Duodenal mucosa (tissue), 2 donors: ENCODE measurements at regions not wholly inside any gene's neighbourhood (a gene's known extent, or its start where the extent isn't known, plus 50 kb on each side); places are given as distances from the start of the nearest gene placed in this dataset.

ENCODE experiments used
- H3K27ac ChIP-seq: one replicate; pipeline ENCODE4 v1.7.0; 2013; ENCODE audit warnings: low read depth, low read length
- H3K27me3 ChIP-seq, 2 donors: one replicate each; pipeline ENCODE4 v1.7.0; 2013; ENCODE audit warnings: low read length in 2 of 2, control low read depth in 1 of 2; ENCODE audit not compliant: insufficient read depth in 2 of 2, control insufficient read depth in 1 of 2
- H3K36me3 ChIP-seq, 2 donors: one replicate each; pipeline ENCODE4 v1.7.0; 2013; ENCODE audit warnings: low read length in 2 of 2, control low read depth in 1 of 2; ENCODE audit not compliant: insufficient read depth in 2 of 2, control insufficient read depth in 1 of 2
- H3K4me1 ChIP-seq, 2 donors: one replicate each; pipeline ENCODE4 v1.7.0; 2013; ENCODE audit warnings: low read length in 2 of 2, control low read depth in 1 of 2; ENCODE audit not compliant: insufficient read depth in 2 of 2, control insufficient read depth in 1 of 2
- H3K4me3 ChIP-seq, 2 donors: one replicate each; pipeline ENCODE4 v1.7.0; 2013; ENCODE audit warnings: low read length in 2 of 2, low read depth in 1 of 2
- H3K9ac ChIP-seq, 2 donors: one replicate each; pipeline ENCODE4 v1.7.0; 2013; ENCODE audit warnings: low read length in 2 of 2, low read depth in 1 of 2
- H3K9me3 ChIP-seq, 2 donors: one replicate each; pipeline ENCODE4 v1.7.0; 2013; ENCODE audit warnings: low read length in 2 of 2, control low read depth in 1 of 2; ENCODE audit not compliant: control insufficient read depth in 1 of 2

DNA sequence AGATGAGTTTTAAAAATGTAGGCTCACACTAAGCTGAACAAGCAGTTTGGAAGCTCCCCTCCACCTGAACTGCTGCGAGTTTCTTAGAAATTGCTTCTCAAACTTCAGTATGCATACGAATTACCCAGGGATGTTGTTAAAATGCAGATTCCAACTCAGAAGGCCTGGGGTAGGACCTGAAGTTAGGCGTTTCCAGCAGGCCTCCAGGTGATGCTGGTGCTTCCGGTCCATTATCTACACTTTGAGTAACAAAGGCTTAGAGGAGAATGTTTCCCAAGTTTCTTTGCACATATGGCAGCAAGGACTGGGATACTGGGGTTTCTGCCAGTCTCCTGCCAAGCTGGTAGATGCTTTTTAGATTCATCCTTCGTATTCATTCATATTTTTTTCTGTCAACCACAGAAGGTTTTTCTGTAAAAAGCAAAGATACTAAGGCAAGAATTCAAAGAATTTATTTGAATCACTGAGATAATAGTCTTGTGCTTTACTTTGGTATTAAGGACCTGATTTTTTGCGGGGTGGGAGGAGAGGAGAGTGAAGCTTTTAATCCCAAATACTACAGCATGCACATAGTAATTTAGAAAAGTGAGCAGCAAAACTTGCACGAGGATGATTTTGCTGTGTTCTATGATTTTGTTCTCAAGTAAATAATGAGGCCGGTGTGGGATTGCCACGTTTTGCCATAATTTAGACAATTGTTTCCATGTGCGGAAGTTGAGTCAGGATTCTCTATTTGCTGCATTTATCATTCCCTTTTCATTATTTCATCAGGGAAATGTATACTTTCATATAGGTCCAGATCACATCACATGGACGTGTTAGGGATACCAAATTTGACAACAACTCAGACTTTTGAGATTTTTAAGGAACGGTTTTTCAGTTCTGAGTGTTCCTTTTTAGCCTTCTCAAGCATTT is 137.6 kb upstream of the SPATS2L start:
- H3K9me3 ChIP-seq: peaks cover 5 to 6% of the 10 kb centered on the region in 2 donors
- no peaks in the 10 kb centered on the region for H3K4me1 ChIP-seq
- H3K4me3 ChIP-seq: no peak overlapping the region
- no peaks in the 10 kb centered on the region for H3K27me3 ChIP-seq
- H3K36me3 ChIP-seq: no peaks in the 10 kb centered on the region
- no peak overlapping the region for H3K9ac ChIP-seq
- no peak overlapping the region for H3K27ac ChIP-seq

GRCh38 chr2:200170221-200170620 is 136.3 kb upstream of the SPATS2L start:
- peaks cover 5 to 6% of the 10 kb centered on the region in 2 donors for H3K9me3 ChIP-seq
- no peaks in the 10 kb centered on the region for H3K36me3 ChIP-seq
- no peaks in the 10 kb centered on the region for H3K4me1 ChIP-seq
- H3K9ac ChIP-seq: no peak overlapping the region
- H3K27me3 ChIP-seq: no peaks in the 10 kb centered on the region
- no peak overlapping the region for H3K4me3 ChIP-seq
- no peak overlapping the region for H3K27ac ChIP-seq

- no peak overlapping the region for H3K4me3 ChIP-seq
- H3K27me3 ChIP-seq: no peaks in the 10 kb centered on the region
- H3K4me1 ChIP-seq: no peaks in the 10 kb centered on the region
- no peaks in the 10 kb centered on the region for H3K36me3 ChIP-seq
- no peaks in the 10 kb centered on the region for H3K9me3 ChIP-seq
- H3K27ac ChIP-seq: no peak overlapping the region
- H3K9ac ChIP-seq: no peak overlapping the region
Measured at GRCh38 chr2:200171731-200172482, 134.6 kb upstream of the SPATS2L start.

DNA sequence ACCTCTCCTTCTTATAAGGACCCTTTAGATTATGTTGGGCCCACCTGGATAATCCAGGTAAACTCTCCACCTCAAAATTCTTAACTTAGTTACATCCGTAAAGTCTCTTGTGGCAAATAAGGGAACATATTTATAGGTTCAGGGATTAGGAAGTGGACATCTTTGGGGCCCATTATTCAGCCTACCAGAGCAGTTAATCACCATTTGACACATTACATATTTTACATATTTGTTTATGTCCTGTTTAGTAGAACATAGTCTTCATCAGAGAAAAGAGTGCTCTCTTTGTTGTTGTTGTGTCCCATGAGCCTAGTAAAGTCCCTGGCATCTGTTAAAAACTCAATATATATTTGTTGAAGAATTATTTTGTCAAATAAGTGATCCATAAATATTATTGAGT is 134.0 kb upstream of the SPATS2L start:
- no peak overlapping the region for H3K9ac ChIP-seq
- no peak overlapping the region for H3K27ac ChIP-seq
- no peaks in the 10 kb centered on the region for H3K4me1 ChIP-seq
- H3K36me3 ChIP-seq: no peaks in the 10 kb centered on the region
- no peaks in the 10 kb centered on the region for H3K27me3 ChIP-seq
- no peak overlapping the region for H3K4me3 ChIP-seq
- no peaks in the 10 kb centered on the region for H3K9me3 ChIP-seq

GRCh38 chr2:200172944-200173581 is 133.4 kb upstream of the SPATS2L start:
- H3K27ac ChIP-seq: no peak overlapping the region
- no peaks in the 10 kb centered on the region for H3K27me3 ChIP-seq
- no peaks in the 10 kb centered on the region for H3K9me3 ChIP-seq
- no peaks in the 10 kb centered on the region for H3K36me3 ChIP-seq
- no peak overlapping the region for H3K4me3 ChIP-seq
- no peaks in the 10 kb centered on the region for H3K4me1 ChIP-seq
- no peak overlapping the region for H3K9ac ChIP-seq

DNA sequence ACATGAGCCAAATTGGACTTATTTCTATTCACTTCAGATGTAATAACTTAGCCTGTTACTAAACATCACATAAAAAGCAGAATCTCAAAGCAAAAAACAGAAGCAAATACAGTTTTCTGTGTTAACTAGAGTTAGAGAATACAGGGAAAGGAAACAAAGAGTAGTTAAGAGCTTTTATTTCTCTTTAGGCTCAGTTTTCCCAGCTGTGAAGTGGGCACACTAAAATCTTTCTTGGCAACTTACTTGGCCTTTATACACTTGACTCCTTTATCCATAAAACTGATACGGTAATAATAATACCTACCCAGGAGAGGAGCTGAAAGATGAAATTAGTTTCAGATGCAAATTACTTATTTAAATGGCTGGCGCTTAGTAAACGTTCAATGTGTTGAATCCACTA is 132.8 kb upstream of the SPATS2L start:
- no peaks in the 10 kb centered on the region for H3K9me3 ChIP-seq
- no peak overlapping the region for H3K27ac ChIP-seq
- no peaks in the 10 kb centered on the region for H3K36me3 ChIP-seq
- no peaks in the 10 kb centered on the region for H3K4me1 ChIP-seq
- H3K4me3 ChIP-seq: no peak overlapping the region
- H3K9ac ChIP-seq: no peak overlapping the region
- H3K27me3 ChIP-seq: peaks cover 0 to 3% of the 10 kb centered on the region in 2 donors

DNA sequence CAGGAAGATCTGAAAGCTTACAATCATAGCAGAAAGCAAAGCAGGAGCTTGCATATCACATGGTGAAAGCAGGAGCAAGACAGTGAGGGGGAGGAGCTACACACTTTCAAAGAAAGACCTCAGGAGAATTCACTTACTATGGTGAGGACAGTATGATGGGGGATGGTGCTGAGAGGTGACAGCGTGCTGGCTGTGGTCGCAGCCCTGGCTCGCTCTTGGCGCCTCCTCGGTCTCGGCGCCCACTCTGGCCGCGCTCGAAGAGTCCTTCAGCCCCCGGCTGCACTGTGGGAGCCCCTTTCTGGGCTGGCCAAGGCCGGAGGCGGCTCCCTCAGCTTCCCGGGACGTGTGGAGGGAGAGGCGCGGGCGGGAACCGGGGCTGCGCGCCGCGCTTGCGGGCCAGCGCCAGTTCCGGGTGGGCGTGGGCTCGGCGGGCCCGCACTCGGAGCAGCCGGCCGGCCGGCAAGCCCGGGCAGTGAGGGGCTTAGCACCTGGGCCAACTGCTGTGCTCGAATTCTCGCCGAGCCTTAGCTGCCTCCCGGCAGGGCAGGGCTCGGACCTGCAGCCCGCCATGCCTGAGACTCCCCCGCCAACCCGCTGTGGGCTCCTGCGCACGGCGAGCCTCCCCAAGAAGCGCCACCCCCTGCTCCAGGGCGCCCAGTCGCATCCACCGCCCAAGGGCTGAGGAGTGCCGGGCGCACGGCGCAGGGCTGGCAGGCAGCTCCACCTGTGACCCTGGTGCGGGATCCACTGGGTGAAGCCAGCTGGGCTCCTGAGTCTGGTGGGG is 131.9 kb upstream of the SPATS2L start:
- no peak overlapping the region for H3K27ac ChIP-seq
- peaks cover 0 to 4% of the 10 kb centered on the region in 2 donors for H3K27me3 ChIP-seq
- H3K4me3 ChIP-seq: no peak overlapping the region
- no peaks in the 10 kb centered on the region for H3K36me3 ChIP-seq
- no peaks in the 10 kb centered on the region for H3K9me3 ChIP-seq
- no peaks in the 10 kb centered on the region for H3K4me1 ChIP-seq
- H3K9ac ChIP-seq: no peak overlapping the region

DNA sequence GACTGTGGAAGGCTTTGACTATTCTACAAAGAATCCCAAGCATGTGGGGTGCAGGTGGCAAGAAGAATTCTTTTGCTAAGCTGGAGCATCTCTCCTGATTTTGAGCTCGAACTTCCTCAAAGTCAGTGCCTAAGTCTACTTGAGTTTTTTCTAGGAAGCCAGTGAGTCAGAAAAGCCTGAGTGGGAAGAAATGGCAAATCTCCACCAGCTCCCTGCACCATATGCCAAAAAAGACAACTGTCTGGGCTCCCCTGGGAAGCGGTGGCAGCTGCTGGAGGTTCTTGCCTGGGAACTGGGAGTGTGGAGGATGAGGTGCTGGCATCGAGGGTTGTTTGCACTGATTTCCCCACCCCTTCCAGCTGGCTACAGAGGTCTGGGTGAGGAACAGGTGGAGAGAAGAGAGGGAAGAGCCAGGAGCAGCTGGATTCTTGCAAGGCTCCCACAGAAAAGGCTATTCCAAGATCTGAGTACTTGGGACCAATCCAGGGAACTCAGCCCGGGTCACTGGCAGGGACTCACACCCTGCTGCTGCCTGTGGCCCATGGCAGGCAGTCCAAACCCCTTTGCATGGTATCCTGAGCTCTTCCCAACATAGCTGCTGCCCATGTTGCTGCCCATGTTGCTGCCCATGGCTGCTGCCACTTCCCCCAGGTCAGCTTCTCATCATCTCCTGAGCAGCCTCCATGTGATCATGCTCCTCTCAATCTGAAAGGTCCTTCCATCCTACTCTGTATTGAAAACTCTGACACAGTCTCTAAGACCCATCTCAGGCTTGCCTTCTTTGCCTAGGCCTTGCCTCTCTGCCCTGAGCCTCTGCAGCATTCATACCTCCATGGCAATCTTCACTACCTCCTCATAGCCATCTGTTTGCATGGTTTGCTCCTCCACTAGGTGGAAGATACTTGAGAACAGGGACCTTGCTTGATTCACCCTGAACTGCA is 128.3 kb upstream of the SPATS2L start:
- Histone ChIP-seq H3K27ac (no peak overlapping the region), H3K9ac (no peak overlapping the region), H3K36me3 (no peaks in the 10 kb centered on the region), H3K4me1 (no peaks in the 10 kb centered on the region), H3K4me3 (no peak overlapping the region), H3K9me3 (no peaks in the 10 kb centered on the region), H3K27me3 (peaks cover 0 to 4% of the 10 kb centered on the region in 2 donors)

DNA sequence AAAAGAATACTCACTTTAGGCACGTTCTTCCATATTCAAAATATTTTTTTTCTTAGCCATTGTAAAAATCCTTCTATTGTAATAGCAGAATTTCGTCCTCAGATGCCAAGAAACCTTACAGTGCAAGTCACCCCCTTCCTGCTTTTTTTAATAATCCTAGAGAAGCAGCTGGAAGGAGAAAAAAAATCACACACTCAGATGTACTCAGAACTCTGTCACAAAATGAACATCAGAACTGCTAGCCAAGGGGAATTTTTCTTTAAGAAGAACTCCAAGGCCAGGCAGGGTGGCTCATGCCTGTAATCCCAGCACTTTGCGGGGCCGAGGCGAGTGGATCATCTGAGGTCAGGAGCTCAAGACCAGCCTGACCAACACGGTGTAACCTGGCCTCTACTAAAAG is 127.3 kb upstream of the SPATS2L start:
- no peak overlapping the region for H3K4me3 ChIP-seq
- no peaks in the 10 kb centered on the region for H3K4me1 ChIP-seq
- H3K9ac ChIP-seq: no peak overlapping the region

More for the DNA sequence above, 127.3 kb upstream of the SPATS2L start:
- H3K36me3 ChIP-seq: no peaks in the 10 kb centered on the region
- peaks cover 0 to 4% of the 10 kb centered on the region in 2 donors for H3K27me3 ChIP-seq
- H3K27ac ChIP-seq: no peak overlapping the region
- H3K9me3 ChIP-seq: no peaks in the 10 kb centered on the region
